ENCODE measurements at regions not wholly inside any gene's neighbourhood (a gene's known extent, or its start where the extent isn't known, plus 50 kb on each side); places are given as distances from the start of the nearest gene placed in this dataset.

DNA sequence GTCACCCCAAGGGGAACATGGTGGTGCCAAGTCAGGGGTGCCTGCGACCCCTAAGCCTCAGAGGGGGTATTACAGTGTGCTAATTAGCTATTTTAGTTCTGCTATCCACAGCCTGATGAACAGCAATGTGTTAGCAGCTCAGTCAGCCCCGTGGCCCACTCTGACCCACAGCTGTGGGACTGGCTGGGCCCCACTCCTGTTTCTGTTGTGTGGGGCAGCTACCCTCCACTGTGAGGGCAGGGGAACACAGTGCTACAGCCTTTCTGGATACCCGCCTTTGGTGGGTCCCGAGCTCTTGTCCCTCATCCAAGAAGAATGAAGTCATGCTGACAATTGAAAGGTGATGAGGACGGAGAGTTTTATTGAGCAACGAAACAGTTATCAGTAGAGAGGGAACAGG, 152.5 kb upstream of the GGTLC1 start:
- no peak for ATAC-seq (ENCODE audit: low read depth)
- Mint-ChIP-seq H3K9me3 (peaks cover 3% of the 10 kb centered on the region), H3K27me3 (peaks cover 5% of the 10 kb centered on the region), H3K27ac (no peak overlapping the region), H3K4me1 (peaks cover 4% of the 10 kb centered on the region), H3K36me3 (peaks cover 2% of the 10 kb centered on the region), H3K4me3 (no peak overlapping the region)
- DNase-seq: no peak
- POLR2A ChIA-PET: no interaction called here

DNA sequence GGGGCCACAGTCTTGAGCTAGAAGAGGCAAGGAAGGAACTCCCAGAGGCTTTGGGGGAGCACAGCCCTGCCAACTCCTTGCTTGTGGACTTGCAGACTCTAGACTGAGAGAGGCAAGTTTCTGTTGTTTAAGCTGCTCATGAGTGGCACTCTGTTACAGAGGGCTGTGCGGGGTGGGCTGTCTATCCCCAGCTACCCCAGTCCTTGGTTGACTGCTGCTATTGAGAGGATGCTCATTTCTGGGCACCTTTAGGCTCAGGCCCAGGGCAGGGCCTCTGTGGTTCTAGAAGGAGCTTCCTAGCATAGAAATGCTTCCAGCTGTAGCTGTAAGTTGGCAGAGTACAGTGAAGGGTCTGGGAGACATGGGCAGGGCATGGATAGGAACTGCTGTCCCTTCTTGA, 151.3 kb upstream of the GGTLC1 start:
- H3K9me3 Mint-ChIP-seq: peaks cover 3% of the 10 kb centered on the region
- no peak overlapping the region for H3K27ac Mint-ChIP-seq
- POLR2A ChIA-PET: no interaction called here
- H3K4me1 Mint-ChIP-seq: peaks cover 2% of the 10 kb centered on the region
- no peak overlapping the region for H3K4me3 Mint-ChIP-seq
- no peak for ATAC-seq (ENCODE audit: low read depth)
- DNase-seq: no peak
- H3K36me3 Mint-ChIP-seq: peaks cover 2% of the 10 kb centered on the region
- H3K27me3 Mint-ChIP-seq: no peaks in the 10 kb centered on the region

DNA sequence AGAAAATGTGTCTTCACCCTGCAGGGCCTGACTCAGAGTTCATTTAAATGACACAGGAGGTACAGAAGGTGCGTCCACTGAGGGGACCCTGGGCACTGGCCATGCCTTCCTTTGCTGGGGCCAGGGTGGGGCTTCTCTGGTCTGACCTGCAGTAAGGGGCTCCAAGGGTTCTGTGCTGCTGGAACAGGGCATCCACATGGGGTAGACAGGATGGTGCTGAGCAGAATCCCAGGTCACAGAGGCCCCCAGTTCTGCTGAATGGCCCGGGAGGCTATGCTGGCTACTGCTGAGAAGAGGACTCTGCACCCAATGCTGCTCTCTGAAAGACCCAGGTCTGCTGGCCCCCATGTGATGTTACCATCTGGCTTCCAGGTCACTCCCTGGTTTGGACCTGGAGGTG, 150.4 kb upstream of the GGTLC1 start:
- H3K9me3 Mint-ChIP-seq: peaks cover 3% of the 10 kb centered on the region
- H3K4me1 Mint-ChIP-seq: no peaks in the 10 kb centered on the region
- H3K27ac Mint-ChIP-seq: no peak overlapping the region
- ATAC-seq (ENCODE audit: low read depth) (no peak), DNase-seq (no peak)
- H3K4me3 Mint-ChIP-seq: no peak overlapping the region
- peaks cover 2% of the 10 kb centered on the region for H3K36me3 Mint-ChIP-seq
- no peaks in the 10 kb centered on the region for H3K27me3 Mint-ChIP-seq
- POLR2A ChIA-PET: no interaction called here

DNA sequence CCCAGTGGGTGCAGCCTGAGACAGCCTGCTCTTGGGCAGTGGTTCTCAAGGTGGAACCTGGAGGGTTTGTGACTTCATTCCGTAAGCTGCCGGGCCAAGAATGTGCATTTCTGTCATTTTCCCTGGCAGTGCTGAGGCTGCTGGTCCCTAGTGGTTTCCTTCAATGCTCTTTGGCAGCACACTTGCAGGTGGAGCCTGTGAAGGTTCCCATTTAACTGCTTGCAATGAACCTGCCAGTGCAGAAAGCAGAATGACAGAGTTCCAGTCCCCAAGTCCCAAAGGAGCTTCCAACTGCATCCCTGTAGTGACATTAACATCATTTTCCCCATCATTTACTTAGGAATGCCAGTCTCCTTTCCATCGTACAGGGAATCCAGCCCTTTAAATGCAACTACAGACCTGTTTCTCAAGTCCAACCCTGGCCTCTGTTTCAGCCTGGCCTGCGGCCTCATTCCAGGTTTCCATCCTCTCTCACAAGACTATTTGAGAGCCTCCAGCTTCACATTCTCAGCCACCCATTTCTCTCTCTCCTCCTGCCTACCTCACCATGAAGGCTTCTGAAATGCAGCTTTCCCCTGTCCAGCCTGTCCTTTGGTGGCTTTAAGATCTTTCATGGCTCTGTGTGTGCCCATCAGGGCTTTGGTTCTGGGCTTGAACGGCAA, 149.7 kb upstream of the GGTLC1 start:
- no peak overlapping the region for H3K27ac Mint-ChIP-seq
- H3K36me3 Mint-ChIP-seq: peaks cover 2% of the 10 kb centered on the region
- POLR2A ChIA-PET: no interaction called here
- H3K4me3 Mint-ChIP-seq: no peak overlapping the region
- H3K27me3 Mint-ChIP-seq: no peaks in the 10 kb centered on the region
- no peak for ATAC-seq (ENCODE audit: low read depth)
- H3K9me3 Mint-ChIP-seq: peaks cover 3% of the 10 kb centered on the region
- no peaks in the 10 kb centered on the region for H3K4me1 Mint-ChIP-seq
- no peak for DNase-seq

DNA sequence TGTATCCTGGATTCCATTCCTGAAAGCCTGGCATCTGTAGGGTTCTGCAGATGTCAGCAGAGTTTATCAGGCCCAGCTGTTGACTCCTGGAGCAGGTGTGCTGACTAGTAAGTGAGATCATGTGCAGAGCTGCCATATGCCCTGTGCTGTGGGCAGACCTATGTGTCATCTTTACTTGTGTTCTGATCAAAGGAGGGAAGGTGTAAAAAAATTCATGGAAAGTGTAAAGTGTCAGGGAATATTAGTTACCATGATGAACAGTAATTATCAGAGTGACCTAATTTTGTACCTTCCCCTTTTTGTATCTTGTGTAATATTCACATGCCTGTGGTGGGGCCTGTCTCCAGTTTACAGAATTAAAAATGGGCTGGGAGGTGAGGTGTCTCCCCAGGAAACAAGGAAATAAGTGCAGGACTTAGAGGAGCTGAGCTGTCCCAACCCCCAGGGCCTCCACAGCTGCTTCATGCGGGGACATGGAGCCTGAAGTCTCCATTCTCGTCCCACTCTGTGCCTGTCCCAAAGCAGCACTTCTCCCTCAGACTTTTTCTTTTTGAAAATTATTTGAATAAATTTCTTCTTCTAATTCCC, 148.2 kb upstream of the GGTLC1 start:
- POLR2A ChIA-PET: no interaction called here
- H3K9me3 Mint-ChIP-seq: peaks cover 2% of the 10 kb centered on the region
- H3K4me3 Mint-ChIP-seq: no peak overlapping the region
- peaks cover 2% of the 10 kb centered on the region for H3K36me3 Mint-ChIP-seq
- ATAC-seq (ENCODE audit: low read depth) (no peak), DNase-seq (no peak)
- H3K4me1 Mint-ChIP-seq: peaks cover 1% of the 10 kb centered on the region
- peaks cover 3% of the 10 kb centered on the region for H3K27me3 Mint-ChIP-seq
- no peak overlapping the region for H3K27ac Mint-ChIP-seq

DNA sequence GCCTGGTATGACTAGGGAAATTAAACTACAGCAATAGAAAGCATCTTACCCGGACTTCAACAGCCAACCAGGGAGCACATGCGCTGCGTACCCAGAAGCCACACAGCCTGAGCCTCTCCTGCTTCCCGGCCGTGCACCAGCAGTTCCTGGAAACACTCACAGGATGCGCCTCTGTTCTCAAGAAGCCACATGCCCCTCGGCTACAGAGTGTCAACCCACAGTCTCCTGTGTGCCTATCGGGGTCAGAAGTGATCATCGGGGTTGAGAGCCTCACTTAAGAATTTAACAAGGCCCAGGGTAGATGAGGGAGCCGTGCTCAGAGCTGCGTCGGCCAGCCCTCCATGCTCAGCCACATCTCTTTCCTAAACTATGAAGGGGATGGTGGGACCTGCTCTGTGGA, 147.2 kb upstream of the GGTLC1 start:
- H3K27me3 Mint-ChIP-seq: peaks cover 3% of the 10 kb centered on the region
- H3K36me3 Mint-ChIP-seq: no peaks in the 10 kb centered on the region
- POLR2A ChIA-PET: no interaction called here
- peaks cover 5% of the 10 kb centered on the region for H3K4me1 Mint-ChIP-seq
- H3K27ac Mint-ChIP-seq: no peak overlapping the region
- DNase-seq (no peak), ATAC-seq (ENCODE audit: low read depth) (no peak)
- H3K9me3 Mint-ChIP-seq: peaks cover 1% of the 10 kb centered on the region
- H3K4me3 Mint-ChIP-seq: no peak overlapping the region

DNA sequence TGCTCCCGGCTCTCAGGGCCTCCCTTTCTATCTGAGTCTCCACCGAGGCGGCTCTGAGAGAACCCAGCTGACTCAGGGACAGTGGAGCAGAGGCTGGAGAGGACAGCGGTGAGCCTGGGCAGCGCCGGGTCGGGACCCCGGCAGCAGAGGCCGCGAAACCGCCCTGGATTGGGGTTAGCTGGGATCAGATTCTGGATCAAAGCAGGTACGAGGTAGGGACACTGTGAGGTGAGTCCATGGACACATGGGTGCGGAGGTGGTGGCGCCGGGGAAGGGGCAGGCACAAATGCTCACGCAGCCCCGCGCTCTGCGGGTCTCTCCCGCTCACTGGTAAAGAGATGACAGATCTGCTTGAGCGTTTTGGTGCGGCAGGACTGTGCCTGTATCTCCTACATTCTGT, 146.4 kb upstream of the GGTLC1 start:
- no peak overlapping the region for H3K4me3 Mint-ChIP-seq
- ATAC-seq (ENCODE audit: low read depth): no peak
- peaks cover 5% of the 10 kb centered on the region for H3K4me1 Mint-ChIP-seq
- DNase-seq: no peak
- no peaks in the 10 kb centered on the region for H3K36me3 Mint-ChIP-seq
- H3K27me3 Mint-ChIP-seq: peaks cover 5% of the 10 kb centered on the region
- H3K27ac Mint-ChIP-seq: no peak overlapping the region
- POLR2A ChIA-PET: no interaction called here
- H3K9me3 Mint-ChIP-seq: no peaks in the 10 kb centered on the region

DNA sequence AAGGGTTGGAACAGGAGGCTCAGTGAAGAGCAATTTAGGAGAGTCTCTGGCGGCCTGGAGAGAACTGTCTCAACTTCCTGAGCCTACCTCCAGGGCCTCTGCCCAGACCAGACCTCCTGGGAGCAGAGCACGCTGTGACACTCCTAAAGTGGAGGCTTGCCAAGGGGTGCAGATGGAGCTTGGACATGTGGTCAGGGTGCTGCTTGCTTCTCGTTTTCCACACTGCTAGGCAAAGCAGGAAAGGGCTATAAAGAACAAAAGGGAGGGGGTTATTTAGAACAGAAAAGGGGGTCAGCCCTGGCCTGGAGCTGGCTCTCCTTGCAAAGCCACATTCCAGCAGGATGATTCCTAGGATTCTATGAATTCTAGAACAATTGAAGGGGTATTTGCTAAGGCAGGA, 145.7 kb upstream of the GGTLC1 start:
- Mint-ChIP-seq H3K4me3 (no peak overlapping the region), H3K9me3 (no peaks in the 10 kb centered on the region), H3K4me1 (peaks cover 5% of the 10 kb centered on the region), H3K36me3 (no peaks in the 10 kb centered on the region), H3K27me3 (peaks cover 7% of the 10 kb centered on the region), H3K27ac (no peak overlapping the region)
- DNase-seq: no peak
- ATAC-seq (ENCODE audit: low read depth): no peak
- POLR2A ChIA-PET: no interaction called here

DNA sequence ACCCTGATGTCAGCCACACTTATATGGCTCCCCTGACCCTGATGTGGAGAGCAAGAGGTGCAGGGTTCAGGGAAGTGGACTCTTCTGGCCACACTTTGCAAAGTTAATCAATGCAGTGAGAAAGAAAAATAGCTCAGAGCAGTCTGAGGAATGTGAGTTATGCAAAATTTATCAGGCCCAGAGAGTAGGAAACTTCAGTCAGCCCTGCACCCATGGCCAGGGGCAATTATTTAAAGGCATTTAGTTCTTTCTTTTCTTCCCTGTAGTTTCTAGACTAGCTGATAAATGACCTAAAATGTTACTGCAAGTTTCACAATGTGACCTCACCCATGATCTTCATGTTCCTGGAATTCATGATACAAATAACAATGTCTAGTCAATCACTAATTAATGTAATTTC, 143.7 kb upstream of the GGTLC1 start:
- no peak for DNase-seq
- no peak for ATAC-seq (ENCODE audit: low read depth)
- Mint-ChIP-seq H3K4me1 (peaks cover 5% of the 10 kb centered on the region), H3K27me3 (peaks cover 11% of the 10 kb centered on the region), H3K36me3 (no peaks in the 10 kb centered on the region), H3K4me3 (no peak overlapping the region), H3K27ac (no peak overlapping the region), H3K9me3 (no peaks in the 10 kb centered on the region)
- POLR2A ChIA-PET: no interaction called here

DNA sequence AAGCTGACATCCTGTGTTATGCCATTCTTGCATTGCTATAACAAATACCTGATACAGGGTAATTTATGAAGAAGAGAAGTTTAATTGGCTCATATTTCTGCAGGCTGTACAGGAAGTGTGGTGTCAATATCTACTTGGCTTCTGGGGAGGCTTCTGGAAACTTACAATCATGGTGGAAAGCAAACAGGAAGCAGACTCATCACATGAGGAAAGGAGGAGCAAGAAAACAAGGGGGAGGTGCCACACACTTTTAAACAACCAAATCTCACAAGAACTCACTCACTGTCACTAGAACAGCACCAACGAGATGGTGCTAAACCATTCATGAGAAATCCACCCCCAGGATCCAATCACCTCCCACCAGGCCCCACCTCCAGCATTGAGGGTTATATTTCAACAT, 143.1 kb upstream of the GGTLC1 start:
- H3K4me3 Mint-ChIP-seq: no peak overlapping the region
- ATAC-seq (ENCODE audit: low read depth) (no peak), DNase-seq (no peak)
- no peak overlapping the region for H3K27ac Mint-ChIP-seq
- H3K27me3 Mint-ChIP-seq: peaks cover 11% of the 10 kb centered on the region
- H3K4me1 Mint-ChIP-seq: peaks cover 5% of the 10 kb centered on the region
- POLR2A ChIA-PET: no interaction called here
- H3K36me3 Mint-ChIP-seq: no peaks in the 10 kb centered on the region
- H3K9me3 Mint-ChIP-seq: no peaks in the 10 kb centered on the region

DNA sequence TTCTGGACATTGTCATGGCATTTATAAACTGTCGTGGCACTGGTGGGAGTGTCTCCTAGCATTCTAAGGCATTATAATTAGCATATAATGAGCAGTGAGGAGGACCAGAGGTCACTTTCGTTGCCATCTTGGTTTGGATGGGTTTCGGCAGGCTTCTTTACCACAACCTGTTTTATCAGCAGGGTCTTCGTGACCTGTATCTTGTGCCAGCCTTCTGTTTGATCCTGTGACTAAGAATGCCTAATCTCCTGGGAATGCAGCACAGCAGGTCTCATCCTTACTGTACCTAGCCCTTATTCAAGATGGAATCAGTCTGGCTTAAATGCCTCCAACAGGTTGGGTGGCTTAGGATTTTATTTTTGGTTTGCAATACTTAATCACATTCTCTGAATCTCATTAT, 142.7 kb upstream of the GGTLC1 start:
- ATAC-seq (ENCODE audit: low read depth) (no peak), DNase-seq (no peak)
- peaks cover 4% of the 10 kb centered on the region for H3K9me3 Mint-ChIP-seq
- H3K27me3 Mint-ChIP-seq: peaks cover 12% of the 10 kb centered on the region
- H3K36me3 Mint-ChIP-seq: no peaks in the 10 kb centered on the region
- POLR2A ChIA-PET: no interaction called here
- H3K27ac Mint-ChIP-seq: no peak overlapping the region
- H3K4me3 Mint-ChIP-seq: no peak overlapping the region
- peaks cover 5% of the 10 kb centered on the region for H3K4me1 Mint-ChIP-seq

DNA sequence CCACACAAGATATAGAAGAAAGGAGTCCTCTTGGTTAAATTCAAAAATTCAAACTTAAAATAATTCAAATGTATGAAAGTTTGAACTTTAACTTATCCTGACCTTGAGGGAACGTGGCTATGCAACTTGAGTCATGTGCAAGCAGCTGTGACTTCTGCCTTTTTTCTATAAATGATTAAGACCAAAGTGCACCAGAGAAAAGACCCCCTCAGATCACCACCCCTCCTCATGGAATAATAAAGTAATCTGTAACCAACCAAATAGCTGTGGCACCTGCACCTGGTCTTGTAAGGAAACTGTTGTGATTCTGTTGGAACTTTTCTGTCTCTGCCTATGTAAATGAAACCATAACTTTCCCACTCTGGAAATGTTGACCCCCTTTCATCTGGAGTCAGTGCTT, 141.1 kb upstream of the GGTLC1 start:
- peaks cover 4% of the 10 kb centered on the region for H3K9me3 Mint-ChIP-seq

DNA sequence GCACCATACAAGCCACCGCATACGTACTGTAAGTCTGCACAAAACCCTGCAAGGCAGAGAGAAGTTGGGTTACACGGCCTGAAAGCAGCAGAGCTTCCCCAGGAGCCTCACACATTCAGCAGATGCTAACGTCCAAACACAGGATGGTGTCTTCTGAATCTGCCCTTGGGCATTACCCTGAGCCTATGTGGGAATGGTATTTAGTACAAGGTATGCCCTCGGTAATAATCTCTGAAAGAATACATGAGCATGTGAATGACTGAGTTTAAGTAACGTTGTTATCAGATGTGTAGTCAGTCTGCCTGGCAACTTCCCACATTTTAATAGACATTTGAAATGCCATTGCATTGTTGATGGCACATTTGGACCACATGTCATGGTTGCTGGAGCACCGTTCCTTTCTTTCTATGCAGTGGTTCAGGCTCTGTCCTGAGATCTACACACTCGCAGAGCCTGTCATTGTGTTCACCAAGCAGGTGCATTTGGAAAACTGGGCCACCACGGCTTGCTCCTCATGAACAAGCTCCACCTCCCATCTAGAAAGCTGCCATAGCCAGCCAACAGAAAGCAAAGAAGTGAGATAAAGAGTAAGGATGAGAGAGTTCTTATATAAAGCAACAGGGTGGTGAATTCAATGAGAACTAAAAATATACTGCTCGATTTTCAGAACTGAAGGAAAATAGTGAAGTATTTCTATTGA, 136.5 kb upstream of the GGTLC1 start:
- DNase-seq: no peak
- ATAC-seq (ENCODE audit: low read depth): no peak
- H3K27ac Mint-ChIP-seq: no peak overlapping the region
- H3K27me3 Mint-ChIP-seq: peaks cover 15% of the 10 kb centered on the region
- no peak overlapping the region for H3K4me3 Mint-ChIP-seq
- POLR2A ChIA-PET: no interaction called here
- H3K36me3 Mint-ChIP-seq: no peaks in the 10 kb centered on the region
- no peaks in the 10 kb centered on the region for H3K4me1 Mint-ChIP-seq
- H3K9me3 Mint-ChIP-seq: peaks cover 4% of the 10 kb centered on the region

More for the DNA sequence above, 141.1 kb upstream of the GGTLC1 start:
- Mint-ChIP-seq H3K36me3 (no peaks in the 10 kb centered on the region), H3K4me3 (no peak overlapping the region), H3K27me3 (peaks cover 14% of the 10 kb centered on the region), H3K27ac (no peak overlapping the region), H3K4me1 (peaks cover 5% of the 10 kb centered on the region)
- POLR2A ChIA-PET: no interaction called here
- no peak for ATAC-seq (ENCODE audit: low read depth)
- no peak for DNase-seq

DNA sequence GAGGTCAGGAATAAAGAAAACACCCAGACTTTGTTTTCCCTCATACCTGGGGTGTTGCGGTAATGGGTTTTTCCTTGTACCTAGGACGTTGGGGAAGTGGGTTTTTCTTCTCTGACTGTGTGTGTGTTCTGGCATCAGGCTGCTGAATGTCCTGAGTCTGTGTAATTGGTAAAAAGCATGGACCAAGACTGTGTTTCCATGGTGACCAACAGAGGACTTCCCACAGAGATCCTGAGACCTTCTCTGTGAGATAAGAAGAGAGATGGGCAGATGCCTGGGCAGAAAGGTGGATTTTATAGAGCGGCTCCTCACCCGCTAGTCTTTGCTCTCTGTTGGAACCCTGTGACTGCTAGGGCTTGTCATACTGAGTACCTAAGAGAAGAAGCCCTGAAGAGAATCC, 135.4 kb upstream of the GGTLC1 start:
- peaks cover 12% of the 10 kb centered on the region for H3K27me3 Mint-ChIP-seq
- H3K27ac Mint-ChIP-seq: no peak overlapping the region
- no peaks in the 10 kb centered on the region for H3K4me1 Mint-ChIP-seq
- H3K9me3 Mint-ChIP-seq: peaks cover 4% of the 10 kb centered on the region
- H3K36me3 Mint-ChIP-seq: no peaks in the 10 kb centered on the region
- ATAC-seq (ENCODE audit: low read depth) (no peak), DNase-seq (no peak)
- POLR2A ChIA-PET: no interaction called here
- no peak overlapping the region for H3K4me3 Mint-ChIP-seq
